Glutamatergic neuron (in vitro differentiated cells): ENCODE measurements at regions not wholly inside any gene's neighbourhood (a gene's known extent, or its start where the extent isn't known, plus 50 kb on each side); places are given as distances from the start of the nearest gene placed in this dataset.

Experiments used
- DNase-seq: peaks from one replicate; pipeline ENCODE4 v3.0.0; 2022
- H3K27ac Mint-ChIP-seq: one replicate; pipeline ENCODE4 v1.8.0; 2020; ENCODE audit warnings: mild to moderate bottlenecking, mixed read lengths, inconsistent platforms; ENCODE audit not compliant: unreplicated experiment
- H3K27me3 Mint-ChIP-seq: one replicate; pipeline ENCODE4 v1.8.0; 2020; ENCODE audit warnings: mild to moderate bottlenecking, moderate library complexity, mixed read lengths, inconsistent platforms; ENCODE audit not compliant: unreplicated experiment
- H3K36me3 Mint-ChIP-seq: one replicate; pipeline ENCODE4 v1.8.0; 2020; ENCODE audit warnings: mild to moderate bottlenecking, mixed read lengths, inconsistent platforms; ENCODE audit not compliant: unreplicated experiment
- H3K4me1 Mint-ChIP-seq: one replicate; pipeline ENCODE4 v1.8.0; 2020; ENCODE audit warnings: mild to moderate bottlenecking, low read depth, mixed read lengths, inconsistent platforms; ENCODE audit not compliant: unreplicated experiment
- H3K4me3 Mint-ChIP-seq: one replicate; pipeline ENCODE4 v1.8.0; 2020; ENCODE audit warnings: mild to moderate bottlenecking, mixed read lengths, inconsistent platforms; ENCODE audit not compliant: unreplicated experiment
- H3K9me3 Mint-ChIP-seq: one replicate; pipeline ENCODE4 v1.8.0; 2020; ENCODE audit warnings: mild to moderate bottlenecking, moderate library complexity, mixed read lengths, inconsistent platforms; ENCODE audit not compliant: unreplicated experiment
- TF ChIP-seq, protein P1 (sequence below): fragments of 200-600 bp; sonication (generic); IDR thresholded peaks from one replicate; pipeline ENCODE4 v1.5.0; 2021; ENCODE audit not compliant: partially characterized antibody, unreplicated experiment

GRCh38 chr17:12302711-12303110, 282.0 kb downstream of the MAP2K4 start:
- Mint-ChIP-seq H3K27me3 (no peaks in the 10 kb centered on the region), H3K27ac (no peak overlapping the region), H3K4me1 (no peaks in the 10 kb centered on the region), H3K36me3 (no peaks in the 10 kb centered on the region), H3K4me3 (no peak overlapping the region), H3K9me3 (no peaks in the 10 kb centered on the region)
- no peak for DNase-seq
- TF ChIP-seq, protein P1, sequence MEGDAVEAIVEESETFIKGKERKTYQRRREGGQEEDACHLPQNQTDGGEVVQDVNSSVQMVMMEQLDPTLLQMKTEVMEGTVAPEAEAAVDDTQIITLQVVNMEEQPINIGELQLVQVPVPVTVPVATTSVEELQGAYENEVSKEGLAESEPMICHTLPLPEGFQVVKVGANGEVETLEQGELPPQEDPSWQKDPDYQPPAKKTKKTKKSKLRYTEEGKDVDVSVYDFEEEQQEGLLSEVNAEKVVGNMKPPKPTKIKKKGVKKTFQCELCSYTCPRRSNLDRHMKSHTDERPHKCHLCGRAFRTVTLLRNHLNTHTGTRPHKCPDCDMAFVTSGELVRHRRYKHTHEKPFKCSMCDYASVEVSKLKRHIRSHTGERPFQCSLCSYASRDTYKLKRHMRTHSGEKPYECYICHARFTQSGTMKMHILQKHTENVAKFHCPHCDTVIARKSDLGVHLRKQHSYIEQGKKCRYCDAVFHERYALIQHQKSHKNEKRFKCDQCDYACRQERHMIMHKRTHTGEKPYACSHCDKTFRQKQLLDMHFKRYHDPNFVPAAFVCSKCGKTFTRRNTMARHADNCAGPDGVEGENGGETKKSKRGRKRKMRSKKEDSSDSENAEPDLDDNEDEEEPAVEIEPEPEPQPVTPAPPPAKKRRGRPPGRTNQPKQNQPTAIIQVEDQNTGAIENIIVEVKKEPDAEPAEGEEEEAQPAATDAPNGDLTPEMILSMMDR: no peak

DNA sequence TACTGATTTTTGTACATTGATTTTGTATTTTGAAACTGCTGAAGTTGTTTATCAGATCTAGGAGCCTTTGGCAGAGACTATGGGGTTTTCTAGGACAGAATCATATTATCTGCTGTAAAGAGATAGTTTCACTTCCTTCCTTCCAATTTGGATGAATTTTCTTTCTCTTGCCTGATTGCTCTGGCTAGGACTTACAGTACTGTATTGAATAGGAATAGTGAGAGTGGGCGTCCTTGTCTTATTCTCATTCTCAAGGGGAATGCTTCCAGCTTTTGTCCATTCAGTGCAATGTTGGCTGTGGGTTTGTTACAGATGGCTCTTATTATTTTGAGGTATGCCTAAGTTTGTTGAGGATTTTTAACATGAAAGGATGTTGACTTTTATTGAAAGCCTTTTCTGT, 290.1 kb downstream of the MAP2K4 start:
- no peaks in the 10 kb centered on the region for H3K4me1 Mint-ChIP-seq
- no peak for DNase-seq

DNA sequence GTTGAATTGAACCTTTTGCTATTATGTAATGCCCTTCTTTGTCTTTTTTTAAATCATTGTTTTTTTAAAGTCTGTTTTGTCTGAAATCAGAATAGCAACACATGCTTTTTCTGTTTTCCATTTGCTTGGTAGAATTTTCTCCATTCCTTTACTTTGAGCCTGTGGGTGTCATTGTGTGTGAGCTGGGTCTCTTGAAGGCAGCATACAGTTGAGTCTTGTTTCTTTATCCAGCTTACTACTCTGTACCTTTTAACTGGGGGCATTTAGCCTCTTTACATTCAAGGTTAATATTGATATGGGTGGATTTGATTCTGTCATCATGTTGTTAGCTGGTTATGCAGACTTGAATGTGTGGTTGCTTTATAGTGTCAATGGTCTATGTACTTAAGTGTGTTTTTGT, 292.0 kb downstream of the MAP2K4 start:
- H3K27ac Mint-ChIP-seq: no peak overlapping the region
- no peaks in the 10 kb centered on the region for H3K4me1 Mint-ChIP-seq
- TF ChIP-seq, protein P1: no peak
- H3K4me3 Mint-ChIP-seq: no peak overlapping the region
- no peaks in the 10 kb centered on the region for H3K27me3 Mint-ChIP-seq
- H3K9me3 Mint-ChIP-seq: peaks cover 8% of the 10 kb centered on the region
- DNase-seq: no peak
- H3K36me3 Mint-ChIP-seq: peaks cover 9% of the 10 kb centered on the region

More for the DNA sequence above, 290.1 kb downstream of the MAP2K4 start:
- Mint-ChIP-seq H3K36me3 (peaks cover 9% of the 10 kb centered on the region), H3K27me3 (no peaks in the 10 kb centered on the region), H3K27ac (no peak overlapping the region), H3K4me3 (no peak overlapping the region), H3K9me3 (peaks cover 8% of the 10 kb centered on the region)
- TF ChIP-seq, protein P1: no peak

DNA sequence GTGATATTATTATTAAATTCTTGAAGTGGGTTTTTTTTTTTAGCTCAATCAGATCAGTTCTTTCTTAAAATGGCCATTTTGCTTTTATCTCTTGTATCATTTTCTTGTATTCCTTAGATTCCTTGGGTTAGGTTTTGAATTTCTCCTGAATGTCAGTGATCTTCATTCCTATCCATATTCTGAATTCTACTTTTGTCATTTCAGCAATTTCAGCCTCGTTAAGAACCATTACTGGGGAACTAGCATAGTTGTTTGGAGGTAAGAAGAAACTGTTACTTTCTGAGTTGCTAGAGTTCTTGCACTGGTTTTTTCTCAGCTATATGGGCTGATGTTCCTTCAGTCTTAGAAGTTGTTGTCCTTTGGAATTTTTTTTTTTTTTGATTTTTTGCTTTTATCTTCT, 293.1 kb downstream of the MAP2K4 start:
- peaks cover 8% of the 10 kb centered on the region for H3K9me3 Mint-ChIP-seq
- no peak overlapping the region for H3K27ac Mint-ChIP-seq
- no peaks in the 10 kb centered on the region for H3K4me1 Mint-ChIP-seq
- no peaks in the 10 kb centered on the region for H3K27me3 Mint-ChIP-seq
- peaks cover 9% of the 10 kb centered on the region for H3K36me3 Mint-ChIP-seq
- DNase-seq: no peak
- no peak overlapping the region for H3K4me3 Mint-ChIP-seq
- TF ChIP-seq, protein P1: no peak

GRCh38 chr17:12316021-12316420, 295.3 kb downstream of the MAP2K4 start:
- TF ChIP-seq, protein P1: no peak
- peaks cover 6% of the 10 kb centered on the region for H3K9me3 Mint-ChIP-seq
- H3K27me3 Mint-ChIP-seq: no peaks in the 10 kb centered on the region
- H3K36me3 Mint-ChIP-seq: peaks cover 9% of the 10 kb centered on the region
- no peaks in the 10 kb centered on the region for H3K4me1 Mint-ChIP-seq
- no peak overlapping the region for H3K4me3 Mint-ChIP-seq
- H3K27ac Mint-ChIP-seq: no peak overlapping the region
- no peak for DNase-seq
